Peyer's patch (tissue), 4 donors: ENCODE measurements at regions not wholly inside any gene's neighbourhood (a gene's known extent, or its start where the extent isn't known, plus 50 kb on each side); places are given as distances from the start of the nearest gene placed in this dataset.

Experiments used
- CTCF ChIP-seq, 6 experiments: fragments of 450-650 bp in 4 of 6; fragments of 200-600 bp in 2 of 6; sonication (generic) in 1 of 6; IDR thresholded peaks; one replicate each; pipeline ENCODE4 v1.5.1; 2017 to 2019; ENCODE audit warnings: antibody characterized with exemption in 6 of 6, mild to moderate bottlenecking in 3 of 6, moderate library complexity in 1 of 6
- POLR2A ChIP-seq, 2 donors: fragments of 450-650 bp; IDR thresholded peaks; one replicate each; pipeline ENCODE4 v1.5.1; 2017; ENCODE audit warnings: antibody characterized with exemption in 2 of 2, mild to moderate bottlenecking in 2 of 2, moderate library complexity in 2 of 2

DNA sequence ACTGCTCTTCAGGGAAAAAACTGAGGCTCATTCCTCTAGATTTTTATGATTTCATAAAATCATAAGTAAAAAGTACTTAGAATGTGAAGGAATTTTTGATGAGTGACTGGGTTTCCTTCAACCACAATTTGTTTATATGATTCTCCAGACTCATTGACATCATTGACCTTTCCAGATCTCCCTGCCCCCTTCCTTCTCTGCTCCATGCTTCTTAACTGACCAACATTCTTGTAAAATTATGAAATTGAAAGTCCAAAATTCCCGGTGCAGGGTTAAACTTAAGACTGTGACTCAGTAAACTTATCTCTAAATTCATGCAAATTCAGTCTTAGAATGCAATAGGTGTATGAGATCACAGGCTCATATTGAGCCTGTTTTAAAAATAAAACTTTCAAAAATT, 648.9 kb downstream of the TDRD15 start:
- TF ChIP-seq CTCF (IDR thresholded peaks at IDR 0.05) (no peak), POLR2A (IDR thresholded peaks at IDR 0.05) (no peak)
